GM19043 (cell line): ENCODE measurements at regions not wholly inside any gene's neighbourhood (a gene's known extent, or its start where the extent isn't known, plus 50 kb on each side); places are given as distances from the start of the nearest gene placed in this dataset.
"Not testable (repeated sequence)": the region's sequence is repeated elsewhere in the genome, so short reads cannot be mapped to it uniquely, and the experiment has no call there.

Source experiments
- ATAC-seq: cut with Tn5 transposase; IDR thresholded peaks from one replicate; pipeline ENCODE4 v1.9.1; 2021; ENCODE audit warnings: low read depth; ENCODE audit not compliant: unreplicated experiment

DNA sequence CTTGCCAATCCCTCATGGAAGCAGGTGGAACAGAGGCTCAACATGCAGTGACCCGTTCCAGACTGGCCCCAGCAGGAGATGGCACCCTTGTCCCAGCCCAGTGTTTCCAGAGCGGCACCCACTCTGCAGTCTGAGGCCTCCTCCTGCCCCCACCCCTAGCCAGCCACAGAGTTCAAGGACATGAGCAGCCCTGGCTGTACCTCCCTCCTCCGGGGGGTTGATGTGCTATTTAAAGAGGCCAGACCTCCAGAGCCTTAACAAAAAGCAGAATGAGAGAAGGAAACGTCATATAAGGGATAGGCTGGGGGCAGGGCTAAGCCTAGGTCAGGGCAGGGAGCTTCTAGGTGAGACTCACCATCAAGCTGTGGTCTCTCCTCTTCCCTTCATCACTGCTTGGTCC lies 115.7 kb upstream of the NANOS1 start:
- no peak for ATAC-seq

DNA sequence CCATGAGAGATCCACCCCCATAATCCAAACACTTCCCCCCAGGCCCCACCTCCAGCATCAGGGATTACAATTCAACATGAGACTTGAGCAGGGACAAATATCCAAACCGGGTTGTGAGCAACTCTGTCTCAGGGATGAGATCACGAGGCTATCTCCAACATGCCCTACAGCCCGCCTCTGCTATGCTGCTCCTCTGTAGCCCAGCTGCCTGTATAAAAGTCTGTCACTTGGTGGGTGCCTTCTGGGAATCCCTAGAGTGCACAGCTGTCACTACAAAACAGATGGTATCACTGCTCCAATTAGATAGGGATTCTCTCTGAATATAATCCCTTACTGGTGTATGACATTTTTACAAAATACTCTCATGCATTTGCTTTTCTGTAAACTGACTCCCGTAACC lies 114.9 kb upstream of the NANOS1 start:
- ATAC-seq: no peak

DNA sequence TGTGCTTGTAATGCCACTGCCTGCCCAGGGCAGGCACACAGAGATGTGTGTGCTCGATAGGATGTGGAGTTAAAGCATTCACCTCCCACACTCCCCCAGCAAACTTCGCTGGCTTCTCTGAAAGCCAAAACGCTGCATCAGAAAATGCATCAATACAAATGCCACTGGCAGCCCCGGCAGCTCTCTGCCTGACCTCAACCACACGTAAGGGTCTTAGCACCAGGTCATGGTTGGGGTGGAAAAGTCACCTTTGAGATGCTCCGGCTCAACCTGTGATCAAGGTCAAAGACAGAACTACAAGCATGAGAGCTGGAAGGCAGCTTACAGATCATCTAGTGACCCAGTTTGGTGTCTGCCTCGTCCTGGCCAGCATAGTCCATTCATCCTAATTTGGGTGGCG lies 114.4 kb upstream of the NANOS1 start:
- ATAC-seq: no peak

DNA sequence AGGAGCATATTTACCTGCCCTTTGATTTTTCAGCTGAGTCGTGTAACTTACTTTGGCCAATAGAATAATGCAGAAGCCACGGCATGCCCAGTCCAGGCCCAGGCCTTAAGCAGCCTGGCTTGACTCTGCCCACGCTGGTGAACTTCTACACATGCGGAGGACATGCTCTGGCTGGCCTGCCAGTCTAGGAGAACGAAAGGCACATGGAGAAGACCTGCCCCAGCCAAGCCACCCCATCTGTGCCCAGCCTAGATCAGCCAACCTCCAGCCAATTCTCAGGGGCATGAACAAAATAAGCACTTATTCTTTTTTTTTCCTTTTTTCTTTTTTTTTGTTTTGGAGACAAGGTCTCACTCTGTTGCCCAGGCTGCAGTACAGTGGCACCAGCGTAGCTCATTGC lies 112.7 kb upstream of the NANOS1 start:
- no peak for ATAC-seq

DNA sequence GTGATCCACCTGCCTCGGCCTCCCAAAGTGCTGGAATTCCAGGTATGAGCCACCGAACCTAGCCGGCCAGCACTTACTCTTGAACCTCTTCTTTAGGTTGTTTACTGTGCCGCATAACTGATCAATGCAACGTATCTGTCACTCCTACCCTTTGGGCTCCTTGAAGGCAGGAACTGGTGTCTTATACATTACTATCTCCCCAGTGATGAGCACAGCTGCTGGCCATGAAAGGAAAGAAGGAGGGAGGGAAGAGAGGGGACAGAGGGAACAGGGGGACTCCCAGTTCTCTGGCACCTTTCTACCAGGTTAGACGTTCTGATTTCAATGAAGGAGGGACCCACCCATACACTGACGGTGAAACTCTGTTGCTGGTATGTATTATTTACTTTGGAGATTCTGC lies 111.8 kb upstream of the NANOS1 start:
- no peak for ATAC-seq

DNA sequence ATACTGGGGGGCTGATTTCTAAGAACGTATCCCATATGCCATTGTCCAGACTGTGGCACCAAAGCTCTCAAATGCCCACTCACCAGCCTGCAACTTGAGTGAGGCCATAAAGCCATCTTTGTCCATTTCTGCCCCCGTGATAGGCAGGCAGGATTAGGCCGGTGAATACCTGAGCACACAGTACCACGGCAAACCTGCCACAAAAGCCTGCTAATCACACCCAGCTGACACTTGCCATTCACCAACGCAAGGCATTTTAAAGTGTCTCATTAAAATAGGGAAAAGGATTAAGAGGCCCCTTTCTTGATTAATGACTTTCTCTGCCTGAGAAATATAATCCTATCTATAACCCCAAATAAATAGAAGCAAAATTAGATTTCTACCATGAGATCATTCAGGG lies 111.4 kb upstream of the NANOS1 start:
- ATAC-seq: no peak

DNA sequence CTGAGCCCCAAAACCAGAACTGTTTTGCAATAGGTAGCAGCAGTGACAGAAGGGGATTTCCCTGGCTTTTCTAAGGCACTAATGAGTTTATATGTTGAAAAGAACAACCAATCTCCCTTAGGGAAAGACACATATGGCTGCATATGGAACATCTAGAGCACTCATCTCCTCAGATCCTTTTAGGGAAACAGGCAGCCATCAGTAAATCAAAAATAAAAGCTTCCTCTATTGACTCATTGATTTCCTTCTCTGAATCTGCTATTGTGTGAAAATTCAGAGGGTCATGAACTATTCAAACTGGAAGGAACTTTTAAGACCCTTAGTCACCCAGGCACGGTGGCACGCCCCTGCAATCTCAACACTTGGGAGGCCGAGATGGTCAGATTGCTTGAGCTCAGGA lies 110.9 kb upstream of the NANOS1 start:
- ATAC-seq: no peak

DNA sequence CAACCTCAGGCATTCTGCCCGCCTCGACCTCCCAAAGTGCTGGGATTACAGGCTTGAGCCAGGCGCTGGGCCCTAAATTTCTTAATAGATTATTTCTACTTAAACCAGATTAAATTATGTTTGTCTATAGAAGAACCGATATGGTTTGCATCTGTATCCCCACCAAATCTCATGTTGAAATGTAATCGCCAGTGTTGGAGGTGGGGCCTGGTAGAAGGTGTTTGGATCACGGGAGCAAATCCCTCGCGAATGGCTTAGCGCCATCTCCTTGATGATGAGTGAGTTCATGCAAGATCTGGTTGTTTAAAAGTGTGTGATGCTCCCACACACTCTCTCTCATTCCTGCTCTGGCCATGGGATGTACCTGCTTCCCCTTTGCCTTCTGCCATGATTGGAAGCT lies 109.3 kb upstream of the NANOS1 start:
- no peak for ATAC-seq

DNA sequence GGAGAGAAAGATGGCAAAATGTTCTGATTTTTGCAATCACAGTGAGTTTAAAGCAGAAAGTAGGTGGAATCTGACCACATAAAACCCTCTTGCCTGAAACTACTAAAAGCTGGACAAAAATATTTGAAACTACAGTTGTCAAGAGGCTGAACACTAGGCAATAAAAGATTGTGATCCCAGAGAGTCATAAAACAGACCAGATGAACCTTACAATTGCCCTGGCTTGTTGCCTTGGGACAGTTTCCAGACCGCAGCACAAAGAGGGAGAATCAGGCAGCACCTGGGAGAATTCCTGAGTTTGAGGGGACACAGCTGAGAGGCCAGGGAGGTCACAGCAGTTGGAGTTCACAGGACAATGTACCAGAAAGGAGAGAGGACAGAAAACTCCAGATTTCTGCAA lies 107.3 kb upstream of the NANOS1 start:
- ATAC-seq: no peak

DNA sequence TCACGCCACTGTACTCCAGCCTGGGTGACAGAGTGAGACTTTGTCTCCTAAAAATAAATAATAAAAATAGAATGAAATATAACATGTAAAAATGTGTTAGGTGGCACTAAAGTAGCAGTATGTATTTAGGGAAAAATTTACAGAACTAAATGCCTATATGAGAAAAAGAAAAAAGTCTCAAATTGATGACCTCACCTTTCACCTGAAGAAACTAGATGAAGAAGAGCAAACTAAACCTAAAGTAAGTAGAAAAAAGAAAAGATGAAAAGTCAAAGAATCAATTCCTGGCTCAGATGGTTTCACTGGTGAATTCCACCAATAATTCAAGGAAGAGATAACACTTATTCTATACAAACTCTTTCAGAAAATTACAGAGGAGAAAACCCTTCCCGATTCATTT lies 106.5 kb upstream of the NANOS1 start:
- no peak for ATAC-seq

DNA sequence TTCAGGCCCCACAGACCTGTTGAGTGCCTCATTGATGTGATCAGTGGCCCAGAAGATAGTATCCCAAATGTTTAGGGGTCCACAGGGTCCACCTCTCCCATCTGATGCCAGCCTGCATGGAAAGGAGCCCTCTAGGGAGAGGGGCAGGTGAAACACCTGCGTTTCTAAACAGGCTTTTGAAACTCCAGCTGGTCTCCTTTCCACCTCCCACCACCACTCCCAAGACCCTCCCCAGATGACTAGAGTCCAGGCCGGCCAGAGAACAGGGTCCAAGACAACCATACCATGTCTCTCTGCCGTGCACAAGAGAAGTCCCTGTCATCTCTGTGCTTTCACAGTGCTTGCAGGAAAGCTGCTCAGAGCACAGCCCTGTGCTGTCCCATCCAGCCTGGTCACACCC lies 105.0 kb upstream of the NANOS1 start:
- no peak for ATAC-seq

DNA sequence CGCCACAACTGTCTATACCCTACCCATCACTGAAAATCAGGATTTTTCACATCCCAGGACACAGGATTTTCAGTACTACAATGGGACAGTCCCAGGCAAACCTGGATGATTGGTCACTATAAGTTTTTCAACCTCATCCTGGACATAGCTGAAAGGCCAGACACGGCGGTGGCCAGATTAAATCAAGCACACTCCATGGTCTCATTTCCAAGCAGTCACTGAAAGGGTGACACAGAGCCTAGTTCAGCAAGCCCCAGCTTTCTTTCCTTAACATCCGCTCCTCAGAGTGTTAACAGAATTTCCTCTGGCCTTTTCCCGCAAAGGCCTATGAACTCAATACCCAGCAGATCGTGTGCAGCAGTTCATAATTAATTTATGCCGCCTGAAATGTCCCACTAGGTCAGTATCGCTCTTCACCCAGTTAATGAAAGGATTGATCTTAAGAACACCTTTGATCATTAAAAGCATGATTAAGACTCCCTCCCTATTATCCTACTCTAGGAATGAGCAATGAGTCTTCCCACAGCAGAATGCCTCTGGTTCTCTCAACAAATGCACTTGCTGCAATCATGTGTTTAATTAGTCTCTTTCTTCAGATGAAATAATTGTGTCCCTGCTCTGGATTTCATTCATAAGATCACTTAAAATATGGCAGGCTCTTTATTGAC lies 104.0 kb upstream of the NANOS1 start:
- ATAC-seq: no peak

DNA sequence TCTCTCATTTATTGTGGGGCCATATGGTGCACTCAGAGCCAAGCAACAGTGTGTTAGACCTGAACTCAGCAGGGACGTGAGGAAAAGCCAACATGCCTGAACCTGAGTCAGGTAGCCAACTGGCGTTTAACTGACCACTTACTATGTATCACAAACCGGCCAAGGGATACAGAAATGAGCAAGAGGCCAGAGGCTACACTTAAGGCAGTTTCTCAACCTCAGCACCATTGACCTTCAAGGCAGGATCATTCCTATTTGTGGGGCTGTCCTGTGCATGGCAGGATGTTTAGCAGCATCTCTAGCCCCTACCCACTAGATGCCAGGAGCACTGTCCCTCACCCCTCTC lies 103.5 kb upstream of the NANOS1 start:
- no peak for ATAC-seq

DNA sequence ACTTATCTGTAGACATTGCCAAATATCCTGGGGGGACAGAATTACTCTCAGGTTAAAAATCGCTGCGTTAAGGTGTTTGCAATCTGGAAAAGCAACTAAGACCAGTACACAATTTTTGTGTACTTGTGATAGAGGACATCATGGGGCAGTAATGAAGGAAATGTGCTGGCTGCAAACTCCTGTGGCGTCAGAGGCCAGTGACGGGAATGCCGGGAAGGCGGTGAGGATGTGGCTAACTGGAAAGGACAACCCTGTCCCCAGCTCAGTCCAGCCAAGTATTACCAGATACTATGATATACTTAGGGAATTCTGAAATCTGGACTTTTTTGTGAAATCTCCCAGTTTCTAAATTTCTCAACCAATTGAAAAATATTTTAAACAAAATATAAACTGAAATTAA lies 103.1 kb upstream of the NANOS1 start:
- ATAC-seq: no peak

DNA sequence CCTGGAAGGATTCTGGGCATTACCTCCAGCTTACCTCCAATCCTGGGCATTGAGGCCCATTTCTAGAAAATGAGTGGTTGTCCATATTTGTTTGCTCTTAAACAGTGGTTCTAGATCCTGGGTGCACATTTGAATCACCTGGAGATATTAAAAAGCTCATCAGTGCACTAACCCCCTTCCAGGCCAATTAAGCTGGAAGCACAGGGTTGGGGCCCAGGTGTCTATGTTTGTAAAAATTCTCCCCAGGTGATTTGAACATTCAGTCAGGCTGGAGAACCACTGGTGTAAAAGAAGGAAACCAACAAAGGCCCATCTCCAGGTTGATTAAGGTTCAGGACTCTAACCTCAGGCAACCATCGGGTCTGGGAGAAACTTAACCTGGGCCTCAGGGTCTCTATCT lies 102.6 kb upstream of the NANOS1 start:
- no peak for ATAC-seq

DNA sequence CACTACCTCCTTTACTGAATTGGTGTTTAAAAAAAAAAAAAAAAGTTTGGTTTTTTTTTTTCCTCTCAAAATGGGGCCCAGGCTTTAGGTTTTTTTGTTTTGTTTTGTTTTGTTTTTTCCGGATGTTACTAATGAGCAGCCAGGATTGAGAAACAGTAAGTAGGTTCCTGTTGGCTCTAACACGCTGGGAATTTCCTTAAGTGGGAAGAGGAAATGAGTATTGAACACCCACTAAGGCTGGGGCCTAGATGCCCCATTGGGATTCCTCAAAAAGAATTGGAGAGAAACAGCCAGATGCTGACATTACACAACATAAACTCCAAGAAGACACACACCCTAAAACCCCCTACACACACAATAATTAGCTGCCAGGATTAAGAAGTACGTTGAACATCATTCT lies 102.2 kb upstream of the NANOS1 start:
- ATAC-seq: no peak

DNA sequence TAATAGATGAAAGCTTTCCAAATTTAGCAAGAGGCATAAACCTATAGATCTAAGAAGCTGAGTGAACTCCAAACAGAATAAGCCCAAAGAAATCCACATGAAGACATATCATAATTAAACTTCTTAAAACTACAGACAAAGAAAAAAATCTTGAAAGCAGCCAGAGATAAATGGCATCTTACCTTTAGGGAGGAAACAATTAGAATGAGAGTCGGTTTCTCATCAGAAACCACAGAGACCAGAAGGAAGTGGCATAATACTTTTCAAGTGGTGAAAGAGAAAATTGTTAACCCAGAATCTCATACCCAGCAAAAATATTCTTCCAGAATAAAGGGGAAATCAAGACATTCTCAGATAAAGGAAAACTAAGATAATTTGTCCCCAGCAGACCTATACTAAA lies 98.9 kb upstream of the NANOS1 start:
- no peak for ATAC-seq

DNA sequence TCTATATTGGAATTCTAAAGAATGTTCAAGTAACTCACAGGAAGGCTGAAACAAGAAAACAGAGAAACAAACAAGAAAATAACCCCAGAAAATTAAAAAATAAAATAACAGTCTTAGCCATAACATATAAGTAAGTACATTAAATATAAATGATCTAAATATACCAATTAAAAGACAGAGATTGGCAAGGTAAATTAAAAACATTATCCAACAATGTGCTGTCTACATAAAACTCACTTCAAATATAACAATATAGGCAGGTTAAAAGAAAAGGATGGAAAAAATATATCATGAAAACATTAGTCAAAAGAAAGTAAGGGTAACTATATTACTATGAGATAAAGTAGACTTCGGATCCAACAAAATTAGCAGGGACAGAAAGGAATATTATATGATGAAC lies 98.1 kb upstream of the NANOS1 start:
- no peak for ATAC-seq

DNA sequence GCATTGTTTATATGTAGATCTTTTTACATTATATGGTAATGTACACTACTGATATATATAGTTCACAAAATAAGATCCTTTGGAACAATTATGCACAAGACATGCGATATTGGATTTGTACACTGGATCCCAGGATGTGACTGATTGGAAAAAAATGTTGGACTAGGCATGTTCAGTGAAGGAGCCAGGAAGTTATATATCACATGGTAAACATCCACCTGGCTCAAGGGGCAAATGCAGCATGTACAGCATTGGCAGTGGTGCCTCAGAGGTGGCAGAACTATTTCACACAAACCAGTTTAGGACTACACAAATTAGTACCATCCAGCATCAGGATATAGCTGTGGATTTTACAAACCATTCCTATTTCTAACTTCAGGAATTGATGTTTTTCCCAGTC lies 97.4 kb upstream of the NANOS1 start:
- ATAC-seq: not testable (repeated sequence)

DNA sequence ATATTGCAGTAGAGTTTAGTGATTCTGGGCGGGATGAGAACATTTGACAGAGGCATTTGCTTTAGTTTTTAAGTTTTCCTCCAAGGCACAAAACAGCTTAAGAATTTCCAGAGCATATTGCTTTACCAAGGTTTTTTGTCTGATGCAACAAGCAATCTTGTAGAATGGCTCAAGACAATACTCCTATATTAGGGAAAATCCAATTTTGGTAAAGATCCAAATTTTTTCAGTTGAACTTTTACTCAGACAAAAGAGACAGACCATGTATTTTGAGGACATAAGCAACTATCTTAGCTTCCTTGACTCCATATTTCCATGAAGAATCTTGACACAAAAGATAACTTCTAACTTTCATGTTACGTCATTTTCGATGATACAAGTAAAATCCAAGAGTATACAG lies 92.3 kb upstream of the NANOS1 start:
- ATAC-seq: no peak

DNA sequence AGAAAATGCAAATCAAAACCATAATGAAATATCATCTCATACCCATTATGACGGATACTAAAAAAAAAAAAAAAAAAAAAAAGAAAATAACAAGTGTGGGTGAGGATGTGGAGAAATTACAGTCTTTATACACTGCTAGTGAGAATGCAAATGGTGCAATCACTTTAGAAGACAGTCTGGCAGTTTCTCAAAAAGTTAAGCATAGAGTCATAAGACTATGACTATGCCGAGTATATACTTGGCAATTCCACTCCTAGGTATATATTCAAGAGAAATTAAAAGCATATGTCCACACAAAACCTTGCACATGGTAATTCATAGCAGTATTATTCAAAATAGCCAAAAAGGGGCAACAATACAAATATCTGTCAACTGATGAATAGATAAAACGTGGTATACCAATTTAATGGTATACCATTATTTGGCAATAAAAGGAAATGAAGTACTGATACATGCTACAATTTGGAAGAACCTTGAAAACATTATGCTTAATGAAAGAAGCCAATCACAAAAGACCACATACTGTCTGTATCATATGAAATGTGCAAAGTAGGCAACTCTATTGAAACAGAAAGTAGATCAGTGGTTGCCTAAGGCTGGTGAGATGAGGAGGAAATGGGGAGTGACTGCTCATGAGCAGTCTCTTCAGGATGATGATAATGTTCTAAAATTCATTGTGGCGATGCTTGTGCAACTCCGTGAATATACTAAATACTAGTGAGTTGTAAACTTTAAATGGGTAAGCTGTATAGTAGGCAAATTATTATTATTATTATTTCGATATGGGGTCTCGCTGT lies 90.1 kb upstream of the NANOS1 start:
- no peak for ATAC-seq

DNA sequence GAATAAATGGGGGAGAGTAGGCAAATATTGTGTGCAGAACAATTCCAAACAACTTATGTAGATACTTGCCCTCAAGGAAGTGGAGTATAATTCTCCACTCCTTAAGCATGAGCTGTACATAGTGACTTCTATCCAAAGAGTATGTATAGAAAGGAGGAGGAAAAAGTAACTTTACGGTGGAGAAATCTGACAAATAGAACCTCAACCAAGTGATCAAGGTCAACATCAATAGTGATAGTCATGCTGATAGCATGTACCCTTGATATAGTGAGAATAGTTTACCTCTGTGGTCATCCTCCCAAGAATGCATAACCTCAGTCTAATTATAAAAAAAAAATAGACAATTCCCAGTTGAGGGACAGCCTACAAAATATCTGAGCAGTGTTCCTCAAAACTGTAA lies 89.1 kb upstream of the NANOS1 start:
- no peak for ATAC-seq

DNA sequence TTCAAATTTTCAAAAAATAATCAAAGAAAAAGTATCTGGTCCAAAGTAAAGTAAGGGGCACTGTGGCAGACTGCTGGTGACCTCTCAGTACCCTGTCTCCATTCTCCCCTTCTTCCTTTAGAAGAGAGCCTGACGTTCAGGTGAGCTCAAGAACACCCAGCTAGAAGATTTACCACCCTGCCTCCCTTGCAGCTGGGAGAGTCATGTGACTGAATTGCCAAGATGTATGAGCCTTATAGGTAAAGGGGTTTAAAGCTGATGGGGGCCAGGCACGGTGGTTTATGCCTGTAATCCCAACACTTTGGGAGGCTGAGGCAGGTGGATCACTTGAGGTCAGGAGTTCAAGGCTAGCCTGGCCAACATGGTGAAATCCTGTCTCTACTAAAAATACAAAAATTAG lies 86.3 kb upstream of the NANOS1 start:
- no peak for ATAC-seq
